Keratinocyte (primary cell): ENCODE measurements at regions not wholly inside any gene's neighbourhood (a gene's known extent, or its start where the extent isn't known, plus 50 kb on each side); places are given as distances from the start of the nearest gene placed in this dataset.
A peak's percentile ranks its signal among the peaks of the same experiment; 100 is the strongest.

Experiments used
- DNase-seq: peaks from one replicate; pipeline ENCODE4 v3.0.0-alpha.2; 2011; ENCODE audit warnings: low read depth, missing footprints, low spot score
- FAIRE-seq: peaks from 2 replicates; lab custom pipeline; 2011; peaks lifted over from hg19 to GRCh38; lab: Jason Lieb, UNC
- H2AFZ ChIP-seq: 2 replicates; pipeline ENCODE4 v1.6.0; 2012; ENCODE audit warnings: low read length, control low read depth, inconsistent platforms; ENCODE audit not compliant: control insufficient read depth
- H3K27ac ChIP-seq: 2 replicates; pipeline ENCODE4 v1.5.1; 2011; ENCODE audit warnings: low read length; ENCODE audit not compliant: control insufficient read depth, insufficient read depth
- H3K27me3 ChIP-seq: 3 replicates; pipeline ENCODE4 v1.6.0; 2011; ENCODE audit warnings: low read length; ENCODE audit not compliant: control insufficient read depth, insufficient read depth; ENCODE audit errors: extremely low read depth
- H3K36me3 ChIP-seq, 2 experiments: 2 replicates in 1 of 2; 3 replicates in 1 of 2; pipeline ENCODE4 v1.5.1; 2011; ENCODE audit warnings: low read length in 2 of 2, mild to moderate bottlenecking in 1 of 2; ENCODE audit not compliant: control insufficient read depth in 2 of 2, insufficient read depth in 2 of 2; ENCODE audit errors: extremely low read depth in 1 of 2
- H3K4me1 ChIP-seq: 3 replicates; pipeline ENCODE4 v1.5.1; 2011; ENCODE audit warnings: low read length; ENCODE audit not compliant: control insufficient read depth, insufficient read depth; ENCODE audit errors: extremely low read depth
- H3K4me2 ChIP-seq: 3 replicates; pipeline ENCODE4 v1.6.0; 2011; ENCODE audit warnings: low read depth, low read length; ENCODE audit not compliant: control insufficient read depth, insufficient read depth; ENCODE audit errors: extremely low read depth
- H3K4me3 ChIP-seq, 3 experiments: fragments of 200-600 bp in 1 of 3; sonication (generic) in 1 of 3; 2 replicates in 2 of 3; 3 replicates in 1 of 3; pipeline ENCODE4 v1.5.1; 2011 to 2016; ENCODE audit warnings: low read length in 3 of 3, mild to moderate bottlenecking in 3 of 3, control low read depth in 2 of 3, inconsistent platforms in 1 of 3, low read depth in 1 of 3, mixed read lengths in 1 of 3, mixed run types in 1 of 3, moderate library complexity in 1 of 3; ENCODE audit not compliant: control insufficient read depth in 2 of 3, insufficient read depth in 2 of 3; ENCODE audit errors: extremely low read depth in 1 of 3
- H3K79me2 ChIP-seq: 2 replicates; pipeline ENCODE4 v1.6.0; 2012; ENCODE audit warnings: low read length; ENCODE audit not compliant: control insufficient read depth, insufficient read depth
- H3K9ac ChIP-seq: 3 replicates; pipeline ENCODE4 v1.6.0; 2011; ENCODE audit warnings: low read length; ENCODE audit not compliant: control insufficient read depth, insufficient read depth; ENCODE audit errors: extremely low read depth
- H3K9me1 ChIP-seq: 3 replicates; pipeline ENCODE4 v1.6.0; 2011; ENCODE audit warnings: low read length; ENCODE audit not compliant: control insufficient read depth, insufficient read depth; ENCODE audit errors: extremely low read depth
- H3K9me3 ChIP-seq: 2 replicates; pipeline ENCODE4 v1.5.1; 2012; ENCODE audit warnings: low read depth, low read length; ENCODE audit not compliant: control insufficient read depth
- H4K20me1 ChIP-seq: 3 replicates; pipeline ENCODE4 v1.6.0; 2011; ENCODE audit warnings: low read length; ENCODE audit not compliant: control insufficient read depth, insufficient read depth; ENCODE audit errors: extremely low read depth
- EZH2 ChIP-seq: IDR thresholded peaks from one replicate; pipeline ENCODE4 v1.6.1; 2012; ENCODE audit warnings: inconsistent platforms, mild to moderate bottlenecking, low read length, moderate library complexity
- dilution Hi-C: fragments of 300-500 bp; cut with MboI; formaldehyde crosslinking; loops from one replicate; pipeline ENCODE4 v1.7.0; 2020; ENCODE audit warnings: low sequenced_read_pairs; ENCODE audit not compliant: extremely low pct_ligation_motif_present
- TF ChIP-seq, protein P1 (sequence below), 3 experiments: IDR thresholded peaks in 1 of 3; conservative IDR thresholded peaks in 1 of 3; optimal IDR thresholded peaks in 1 of 3; 2 replicates in 2 of 3; 3 replicates in 1 of 3; pipeline versions ENCODE3 to v1.5.1; 2011; ENCODE audit warnings: low read length in 3 of 3, mild to moderate bottlenecking in 3 of 3, moderate library complexity in 2 of 3, control low read depth in 1 of 3, inconsistent platforms in 1 of 3; ENCODE audit not compliant: insufficient read depth in 2 of 3; ENCODE audit errors: extremely low read depth in 1 of 3

DNA sequence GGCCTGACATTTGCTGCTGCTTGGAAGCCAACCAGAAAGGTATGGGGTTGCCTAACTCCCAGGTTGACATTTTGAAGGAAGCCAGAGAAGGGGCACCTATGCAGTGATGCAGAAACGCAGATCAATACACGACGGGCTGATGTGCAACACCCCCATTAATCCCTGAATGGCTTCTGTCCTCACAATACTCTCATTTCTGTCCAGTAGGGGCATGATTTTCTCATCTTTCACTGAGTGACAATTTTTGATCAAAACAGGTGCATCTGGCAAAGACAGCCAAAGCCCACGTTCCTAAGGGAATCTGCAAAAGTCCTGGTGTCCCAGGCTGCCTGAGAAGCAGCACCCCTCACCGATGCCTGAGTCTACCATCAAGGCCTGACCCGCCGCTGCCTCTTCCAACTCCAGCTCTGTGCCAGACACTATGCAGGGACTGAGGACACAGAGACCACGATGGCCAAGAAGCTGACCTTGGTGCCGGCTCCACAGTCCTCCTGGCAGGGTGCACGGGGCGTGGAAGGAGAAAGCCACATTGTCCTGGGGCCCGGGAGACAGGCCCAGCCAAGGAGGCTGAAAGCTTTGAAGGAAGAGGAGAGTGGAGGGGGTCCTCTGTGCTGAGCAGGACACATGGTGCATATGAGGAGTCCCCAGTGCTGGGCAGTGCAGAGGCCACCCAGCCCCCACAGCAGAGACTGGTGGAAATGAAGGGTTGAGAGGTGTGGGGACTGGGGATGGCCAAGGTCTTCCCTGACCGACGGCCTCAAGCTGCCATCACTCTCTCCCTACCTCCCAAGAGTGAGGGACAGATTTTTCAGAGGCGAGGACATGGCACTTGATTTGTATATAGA lies 159.6 kb downstream of the NUP210 start:
- DNase-seq (no peak), FAIRE-seq (no peak)
- dilution Hi-C loops, result no loop called here
- Histone ChIP-seq H3K4me2 (no peak overlapping the region), H3K27ac (no peak overlapping the region), H3K27me3 (peaks cover 3% of the 10 kb centered on the region), H3K4me3 (no peak overlapping the region), H3K9ac (no peak overlapping the region), H3K9me1 (no peaks in the 10 kb centered on the region), H3K36me3 (no peaks in the 10 kb centered on the region), H3K9me3 (no peaks in the 10 kb centered on the region), H3K79me2 (no peaks in the 10 kb centered on the region), H2AFZ (no peak overlapping the region), H3K4me1 (no peaks in the 10 kb centered on the region), H4K20me1 (no peaks in the 10 kb centered on the region)
- TF ChIP-seq EZH2, result no peak
- TF ChIP-seq, protein P1, sequence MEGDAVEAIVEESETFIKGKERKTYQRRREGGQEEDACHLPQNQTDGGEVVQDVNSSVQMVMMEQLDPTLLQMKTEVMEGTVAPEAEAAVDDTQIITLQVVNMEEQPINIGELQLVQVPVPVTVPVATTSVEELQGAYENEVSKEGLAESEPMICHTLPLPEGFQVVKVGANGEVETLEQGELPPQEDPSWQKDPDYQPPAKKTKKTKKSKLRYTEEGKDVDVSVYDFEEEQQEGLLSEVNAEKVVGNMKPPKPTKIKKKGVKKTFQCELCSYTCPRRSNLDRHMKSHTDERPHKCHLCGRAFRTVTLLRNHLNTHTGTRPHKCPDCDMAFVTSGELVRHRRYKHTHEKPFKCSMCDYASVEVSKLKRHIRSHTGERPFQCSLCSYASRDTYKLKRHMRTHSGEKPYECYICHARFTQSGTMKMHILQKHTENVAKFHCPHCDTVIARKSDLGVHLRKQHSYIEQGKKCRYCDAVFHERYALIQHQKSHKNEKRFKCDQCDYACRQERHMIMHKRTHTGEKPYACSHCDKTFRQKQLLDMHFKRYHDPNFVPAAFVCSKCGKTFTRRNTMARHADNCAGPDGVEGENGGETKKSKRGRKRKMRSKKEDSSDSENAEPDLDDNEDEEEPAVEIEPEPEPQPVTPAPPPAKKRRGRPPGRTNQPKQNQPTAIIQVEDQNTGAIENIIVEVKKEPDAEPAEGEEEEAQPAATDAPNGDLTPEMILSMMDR (optimal IDR thresholded peaks at IDR 0.05 in 1 of 3, IDR thresholded peaks at IDR 0.05 in 1 of 3, conservative IDR thresholded peaks at IDR 0.05 in 1 of 3; ENCODE audit: extremely low read depth in 1 of 3, insufficient read depth in 2 of 3, low read length in 3 of 3), result peak in 1 of 3 experiments; percentile 6

DNA sequence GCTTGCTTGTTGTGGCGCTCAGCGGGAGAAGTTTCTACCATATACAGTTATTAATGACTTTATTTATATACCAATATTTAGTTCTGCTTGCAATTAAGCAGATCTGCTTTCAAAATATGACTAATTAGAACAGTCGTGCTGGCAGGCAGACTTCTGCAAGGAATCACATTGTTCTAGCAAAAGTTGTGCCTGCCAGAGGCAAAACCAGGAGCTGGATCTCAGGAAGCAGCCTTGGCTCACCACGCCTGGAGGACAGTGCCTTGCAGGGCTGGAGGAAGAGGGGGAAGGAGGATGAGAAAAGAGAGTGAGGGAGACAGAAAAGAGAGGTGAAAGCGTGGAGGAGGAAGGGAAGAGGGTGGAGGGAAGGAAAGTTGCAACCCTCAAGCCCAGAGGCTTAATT lies 160.3 kb downstream of the NUP210 start:
- H3K4me3 ChIP-seq, result no peak overlapping the region
- H3K79me2 ChIP-seq, result no peaks in the 10 kb centered on the region
- no peaks in the 10 kb centered on the region for H4K20me1 ChIP-seq
- no peak overlapping the region for H3K27ac ChIP-seq
- no peak overlapping the region for H2AFZ ChIP-seq
- dilution Hi-C loops, result no loop called here
- TF ChIP-seq, protein P1 (optimal IDR thresholded peaks at IDR 0.05 in 1 of 3, IDR thresholded peaks at IDR 0.05 in 1 of 3, conservative IDR thresholded peaks at IDR 0.05 in 1 of 3; ENCODE audit: extremely low read depth in 1 of 3, insufficient read depth in 2 of 3, low read length in 3 of 3), result no peak
- no peak for TF ChIP-seq EZH2
- H3K4me1 ChIP-seq, result no peaks in the 10 kb centered on the region
- no peaks in the 10 kb centered on the region for H3K9me3 ChIP-seq
- H3K9ac ChIP-seq, result no peak overlapping the region
- H3K27me3 ChIP-seq, result peaks cover 3% of the 10 kb centered on the region
- DNase-seq (no peak), FAIRE-seq (no peak)
- no peaks in the 10 kb centered on the region for H3K36me3 ChIP-seq
- H3K4me2 ChIP-seq, result no peak overlapping the region
- H3K9me1 ChIP-seq, result no peaks in the 10 kb centered on the region
